ENCODE measurements at regions not wholly inside any gene's neighbourhood (a gene's known extent, or its start where the extent isn't known, plus 50 kb on each side); places are given as distances from the start of the nearest gene placed in this dataset.

- Histone ChIP-seq H4K20me1 (ENCODE audit: insufficient read depth, low read length, poor library complexity, severe bottlenecking) (no peaks in the 10 kb centered on the region), H3K79me2 (ENCODE audit: insufficient read depth, low read length) (no peaks in the 10 kb centered on the region), H3K9ac (ENCODE audit: low read depth, low read length, poor library complexity, severe bottlenecking) (no peak overlapping the region), H3K27me3 (ENCODE audit: insufficient read depth, low read length, poor library complexity, severe bottlenecking) (no peaks in the 10 kb centered on the region), H3K9me2 (replicated peaks; ENCODE audit: low read depth, low read length) (no peaks in the 10 kb centered on the region), H3K9me3 (ENCODE audit: insufficient read depth, low read depth, low read length) (no peaks in the 10 kb centered on the region), H3K4me3 (ENCODE audit: low read length, poor library complexity, severe bottlenecking) (no peak overlapping the region), H2AFZ (ENCODE audit: low read length) (no peak overlapping the region), H3F3A (ENCODE audit: low read depth) (no peaks in the 10 kb centered on the region), H3K4me1 (ENCODE audit: insufficient read depth, low read length, poor library complexity, severe bottlenecking) (peaks cover 5% of the 10 kb centered on the region), H3K4me2 (ENCODE audit: low read depth, low read length, poor library complexity, severe bottlenecking) (no peak overlapping the region), H3K36me3 (ENCODE audit: insufficient read depth, low read length) (no peaks in the 10 kb centered on the region)
- TF ChIP-seq EZH2phosphoT487 (IDR thresholded peaks at IDR 0.05; ENCODE audit: borderline replicate concordance) (no peak), CTCF (conservative IDR thresholded peaks at IDR 0.05; ENCODE audit: low read length) (peak; percentile 23; the same call in 1 of the 2 replicates)
Measured at GRCh38 chr2:186307871-186308270, 178.2 kb upstream of the ZC3H15 start.

- no peaks in the 10 kb centered on the region for H3K9me3 ChIP-seq (ENCODE audit: insufficient read depth, low read depth, low read length)
- H3K4me2 ChIP-seq (ENCODE audit: low read depth, low read length, poor library complexity, severe bottlenecking) = no peak overlapping the region
Measured at GRCh38 chr2:186308347-186308746, 177.7 kb upstream of the ZC3H15 start.

GRCh38 chr2:186309901-186310300, 176.2 kb upstream of the ZC3H15 start:
- TF ChIP-seq EZH2phosphoT487 (IDR thresholded peaks at IDR 0.05; ENCODE audit: borderline replicate concordance) (no peak), CTCF (conservative IDR thresholded peaks at IDR 0.05; ENCODE audit: low read length) (no peak)
- Histone ChIP-seq H3K9me2 (replicated peaks; ENCODE audit: low read depth, low read length) (no peaks in the 10 kb centered on the region), H3K4me1 (ENCODE audit: insufficient read depth, low read length, poor library complexity, severe bottlenecking) (peaks cover 5% of the 10 kb centered on the region), H2AFZ (ENCODE audit: low read length) (no peak overlapping the region), H3K9me3 (ENCODE audit: insufficient read depth, low read depth, low read length) (no peaks in the 10 kb centered on the region), H4K20me1 (ENCODE audit: insufficient read depth, low read length, poor library complexity, severe bottlenecking) (no peaks in the 10 kb centered on the region), H3K36me3 (ENCODE audit: insufficient read depth, low read length) (no peaks in the 10 kb centered on the region), H3K79me2 (ENCODE audit: insufficient read depth, low read length) (no peaks in the 10 kb centered on the region), H3F3A (ENCODE audit: low read depth) (no peaks in the 10 kb centered on the region), H3K4me3 (ENCODE audit: low read length, poor library complexity, severe bottlenecking) (no peak overlapping the region), H3K27me3 (ENCODE audit: insufficient read depth, low read length, poor library complexity, severe bottlenecking) (no peaks in the 10 kb centered on the region), H3K9ac (ENCODE audit: low read depth, low read length, poor library complexity, severe bottlenecking) (no peak overlapping the region), H3K4me2 (ENCODE audit: low read depth, low read length, poor library complexity, severe bottlenecking) (no peak overlapping the region)

More at GRCh38 chr2:186308347-186308746, 177.7 kb upstream of the ZC3H15 start:
- Histone ChIP-seq H4K20me1 (ENCODE audit: insufficient read depth, low read length, poor library complexity, severe bottlenecking) (no peaks in the 10 kb centered on the region), H2AFZ (ENCODE audit: low read length) (no peak overlapping the region), H3K4me3 (ENCODE audit: low read length, poor library complexity, severe bottlenecking) (no peak overlapping the region), H3K36me3 (ENCODE audit: insufficient read depth, low read length) (no peaks in the 10 kb centered on the region), H3K79me2 (ENCODE audit: insufficient read depth, low read length) (no peaks in the 10 kb centered on the region), H3K9me2 (replicated peaks; ENCODE audit: low read depth, low read length) (no peaks in the 10 kb centered on the region), H3K9ac (ENCODE audit: low read depth, low read length, poor library complexity, severe bottlenecking) (no peak overlapping the region), H3K4me1 (ENCODE audit: insufficient read depth, low read length, poor library complexity, severe bottlenecking) (peaks cover 5% of the 10 kb centered on the region), H3K27me3 (ENCODE audit: insufficient read depth, low read length, poor library complexity, severe bottlenecking) (no peaks in the 10 kb centered on the region), H3F3A (ENCODE audit: low read depth) (no peaks in the 10 kb centered on the region)
- TF ChIP-seq EZH2phosphoT487 (IDR thresholded peaks at IDR 0.05; ENCODE audit: borderline replicate concordance) (no peak), CTCF (conservative IDR thresholded peaks at IDR 0.05; ENCODE audit: low read length) (no peak)

Measured in Loucy (cell line).